LNCAP (cell line): ENCODE measurements at regions not wholly inside any gene's neighbourhood (a gene's known extent, or its start where the extent isn't known, plus 50 kb on each side); places are given as distances from the start of the nearest gene placed in this dataset.

Experiments
- CTCF ChIP-seq: fragments of 450-650 bp; IDR thresholded peaks from 2 replicates; pipeline ENCODE4 v1.5.1; 2017; ENCODE audit warnings: mild to moderate bottlenecking

- no peak for TF ChIP-seq CTCF
Measured at GRCh38 chr6:106014955-106015354, 71.2 kb upstream of the PRDM1 start.

- no peak for TF ChIP-seq CTCF
Measured at GRCh38 chr6:106011476-106011875, 74.7 kb upstream of the PRDM1 start.

GRCh38 chr6:106005954-106006353 is 80.2 kb upstream of the PRDM1 start:
- TF ChIP-seq CTCF, result no peak

GRCh38 chr6:106005013-106005412 is 81.1 kb upstream of the PRDM1 start:
- no peak for TF ChIP-seq CTCF

GRCh38 chr6:106003268-106003987 is 82.7 kb upstream of the PRDM1 start:
- TF ChIP-seq CTCF, result no peak

- no peak for TF ChIP-seq CTCF
Measured at GRCh38 chr6:106002005-106002404, 84.1 kb upstream of the PRDM1 start.

GRCh38 chr6:106000935-106001334 is 85.2 kb upstream of the PRDM1 start:
- TF ChIP-seq CTCF, result no peak

- TF ChIP-seq CTCF, result no peak
Measured at GRCh38 chr6:105997482-105997881, 88.7 kb upstream of the PRDM1 start.
